NK-92 (cell line): ENCODE measurements at regions not wholly inside any gene's neighbourhood (a gene's known extent, or its start where the extent isn't known, plus 50 kb on each side); places are given as distances from the start of the nearest gene placed in this dataset.
"Not testable (repeated sequence)": the region's sequence is repeated elsewhere in the genome, so short reads cannot be mapped to it uniquely, and the experiment has no call there.

Experiments
- DNase-seq: peaks from one replicate; lab custom pipeline; 2025; ENCODE audit not compliant: unreplicated experiment; lab: John Stamatoyannopoulos, UW

DNA sequence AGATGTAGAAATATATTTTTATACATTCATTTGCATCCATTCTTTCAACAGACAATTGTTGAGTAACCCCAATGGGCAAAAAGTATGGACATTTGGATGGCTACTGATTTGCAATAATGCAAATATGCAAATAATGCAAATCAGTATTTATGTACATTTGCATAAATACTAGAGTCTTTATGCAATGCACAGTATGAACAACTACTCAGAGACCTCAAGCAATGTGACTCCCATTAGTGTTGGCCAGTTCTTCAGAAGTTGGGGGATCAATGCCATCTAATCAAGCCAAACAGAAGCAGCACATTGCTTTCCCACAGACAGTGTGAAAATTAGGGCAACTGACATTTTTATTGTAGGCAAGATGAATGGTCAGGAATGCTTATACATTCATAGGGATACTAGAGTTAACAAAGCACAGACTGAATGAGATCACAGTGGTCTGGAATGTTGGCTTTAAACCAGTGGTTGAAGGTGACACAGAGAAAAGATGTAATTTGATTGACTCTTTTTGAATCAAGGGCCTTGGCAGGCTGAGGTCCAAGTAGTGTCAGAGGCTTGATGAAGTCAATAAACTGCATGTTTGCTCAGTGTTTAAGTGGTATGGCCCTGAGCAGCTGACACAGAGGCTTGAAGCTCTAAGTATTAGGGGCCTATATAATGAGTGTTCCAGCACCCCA lies 256.6 kb downstream of the CTH start:
- DNase-seq: no peak

DNA sequence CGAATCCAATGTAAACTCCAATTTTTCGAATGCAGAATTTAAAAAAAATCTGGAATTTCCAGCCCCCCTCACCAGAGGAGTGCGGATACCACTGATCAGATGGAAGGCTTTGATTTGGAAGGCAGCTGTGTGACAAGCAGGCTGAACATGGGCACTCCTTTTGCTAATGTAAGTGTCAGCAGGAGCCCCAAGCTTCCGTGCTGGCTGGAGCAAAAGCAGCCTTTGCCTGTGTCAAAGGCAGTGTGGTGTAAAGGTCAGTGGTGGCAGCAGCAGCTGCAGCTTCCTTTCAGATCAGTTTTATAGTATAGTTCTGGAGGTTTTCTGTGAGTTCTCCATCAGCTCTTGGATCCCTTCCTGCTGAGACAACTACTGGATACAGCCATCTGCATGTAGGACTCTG lies 259.9 kb downstream of the CTH start:
- DNase-seq: no peak

DNA sequence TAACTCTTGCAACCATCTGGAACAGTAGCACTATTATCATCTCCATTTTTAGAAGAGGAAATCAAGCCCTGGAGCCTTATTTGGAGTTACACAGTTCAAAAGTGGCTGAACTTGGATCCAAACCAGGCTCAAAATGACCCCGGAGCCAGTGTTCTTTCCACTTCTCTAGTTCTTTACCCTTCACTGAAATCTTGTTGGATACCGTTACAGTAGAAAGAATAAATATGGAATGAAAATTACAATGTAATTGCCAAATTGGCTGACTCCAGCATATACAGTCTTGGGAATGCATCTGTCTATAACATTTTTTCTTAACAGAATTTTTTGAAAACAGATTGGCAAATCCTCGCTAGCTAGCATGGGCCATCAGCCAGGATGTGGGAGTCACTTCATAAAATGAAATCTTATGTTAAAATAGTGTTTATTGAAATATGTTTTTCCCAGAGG lies 261.4 kb downstream of the CTH start:
- no peak for DNase-seq

- DNase-seq: no peak
Measured at GRCh38 chr1:70674941-70675685, 264.0 kb downstream of the CTH start.

DNA sequence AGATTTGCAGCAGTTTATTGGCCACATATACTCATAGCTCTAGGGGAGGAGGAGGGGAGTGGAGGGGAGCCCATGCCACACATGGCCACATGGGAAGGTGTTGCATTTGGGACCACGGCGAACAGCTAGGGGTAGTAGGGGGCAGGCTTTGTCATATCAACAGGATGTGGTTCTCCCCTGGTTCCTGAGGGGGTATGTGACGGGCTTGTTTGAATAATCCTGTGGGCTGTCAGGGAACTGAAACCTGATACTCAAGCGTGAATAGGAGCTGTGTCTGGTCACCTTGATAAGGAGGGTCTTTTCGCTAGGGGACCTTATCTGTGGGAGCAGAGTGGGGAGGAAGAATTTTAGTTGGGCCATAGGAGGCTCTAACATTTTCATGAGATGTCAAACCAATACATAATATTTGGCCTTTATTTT lies 264.7 kb downstream of the CTH start:
- no peak for DNase-seq

DNA sequence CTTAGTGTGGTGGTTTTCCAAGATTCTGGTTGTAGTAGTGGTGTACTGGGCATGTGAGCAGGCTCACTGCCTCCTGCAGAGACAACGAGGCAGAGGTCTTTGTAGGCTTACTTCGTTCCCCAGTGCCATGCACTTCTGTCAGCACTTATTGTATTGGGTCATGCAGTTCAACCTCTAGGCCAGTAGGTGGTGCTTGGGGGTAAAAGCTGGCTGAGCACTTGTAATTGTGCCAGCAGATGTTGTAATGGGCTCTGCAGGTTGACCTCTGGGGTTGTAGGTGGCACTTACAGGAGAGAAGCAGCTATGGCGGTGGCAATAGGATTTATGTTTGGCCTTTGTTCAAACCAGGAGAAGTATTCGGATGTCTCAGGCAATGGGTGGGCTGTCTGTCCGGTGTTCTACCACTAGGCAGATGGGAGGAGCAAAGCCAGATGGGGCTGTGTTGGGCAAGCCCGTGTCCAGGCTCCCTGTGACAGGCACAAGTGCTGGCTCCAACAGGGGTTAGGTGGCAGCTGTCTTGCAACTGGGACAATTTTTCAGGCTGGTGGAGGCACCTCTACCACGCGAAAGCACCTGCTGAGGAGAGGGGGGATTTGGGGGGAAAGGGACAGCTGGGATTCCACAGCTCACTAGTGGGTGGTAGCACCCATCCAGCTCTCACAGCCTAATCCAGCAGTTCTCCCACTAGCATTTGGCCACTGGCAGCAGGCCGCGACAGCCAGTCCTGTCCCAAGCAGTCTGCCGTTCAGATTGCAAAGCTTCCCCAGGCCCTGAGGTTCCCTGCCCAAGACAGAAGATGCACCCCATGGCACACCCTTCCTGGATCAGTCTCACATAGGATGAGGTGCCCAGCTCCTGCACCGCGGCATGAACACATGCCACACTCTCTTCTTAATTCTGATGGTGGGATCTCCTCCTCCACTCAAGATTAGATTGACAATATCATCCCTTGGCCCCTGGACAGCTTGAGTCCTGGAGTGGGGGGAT lies 274.5 kb downstream of the CTH start:
- DNase-seq: no peak

DNA sequence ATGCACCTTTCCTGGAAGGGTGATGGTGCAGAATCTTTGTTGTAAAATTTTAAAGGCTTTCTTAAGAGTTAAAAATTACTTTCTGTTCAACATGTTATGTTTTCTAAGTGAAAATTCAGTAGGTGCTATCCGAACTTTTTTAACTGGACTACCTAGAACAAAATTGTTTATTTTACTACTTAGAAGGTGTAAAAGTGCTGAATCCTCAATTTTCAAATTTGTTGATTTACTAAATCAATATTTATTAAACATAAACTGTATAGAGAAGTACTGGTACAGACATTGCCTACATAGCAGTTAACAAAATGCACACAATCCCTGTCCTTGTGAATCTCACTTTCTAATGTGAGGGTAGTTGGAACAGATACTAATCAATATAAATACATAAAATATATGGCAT lies 277.5 kb downstream of the CTH start:
- DNase-seq: no peak

- DNase-seq: no peak
Measured at GRCh38 chr1:70706381-70707037, 295.4 kb downstream of the CTH start.

- no peak for DNase-seq
Measured at GRCh38 chr1:70707214-70707613, 296.1 kb downstream of the CTH start.

DNA sequence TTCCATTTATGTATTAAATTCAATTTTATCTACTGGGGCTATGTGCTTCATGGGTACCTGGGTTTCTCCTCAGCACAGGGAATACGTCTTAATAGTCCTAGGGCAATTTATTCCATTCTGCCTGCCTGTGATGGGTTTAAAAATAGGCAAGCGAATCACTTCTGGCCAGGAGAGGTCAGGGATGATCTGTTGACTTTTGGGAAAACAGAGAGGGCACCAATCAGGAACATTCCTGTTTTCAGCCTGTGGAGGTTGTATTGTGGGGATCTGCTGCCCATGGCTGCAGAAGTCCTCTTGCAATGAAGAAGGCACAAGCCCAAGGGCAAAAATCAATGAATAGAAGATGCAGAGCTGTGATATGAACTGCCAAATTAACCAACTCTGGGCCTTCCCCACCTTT lies 303.1 kb downstream of the CTH start:
- DNase-seq: no peak

DNA sequence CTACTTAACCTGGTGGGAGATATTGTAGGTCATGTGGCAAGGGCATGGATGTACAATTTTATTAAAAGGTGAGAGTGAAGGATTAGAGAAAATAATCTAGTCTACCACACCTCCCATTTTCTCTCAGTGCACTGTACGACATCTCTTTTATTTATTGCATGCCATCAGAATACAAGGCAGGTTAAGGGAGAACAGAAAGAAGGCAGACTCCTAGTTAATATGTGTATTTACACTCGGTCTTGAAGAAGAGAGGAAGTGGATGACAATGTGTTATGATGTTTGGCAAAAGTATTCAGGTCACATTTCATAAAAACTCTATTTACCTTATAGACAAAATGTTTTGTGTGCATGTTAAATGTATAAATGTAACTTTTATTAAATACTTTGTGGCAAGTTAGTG lies 306.1 kb downstream of the CTH start:
- no peak for DNase-seq

DNA sequence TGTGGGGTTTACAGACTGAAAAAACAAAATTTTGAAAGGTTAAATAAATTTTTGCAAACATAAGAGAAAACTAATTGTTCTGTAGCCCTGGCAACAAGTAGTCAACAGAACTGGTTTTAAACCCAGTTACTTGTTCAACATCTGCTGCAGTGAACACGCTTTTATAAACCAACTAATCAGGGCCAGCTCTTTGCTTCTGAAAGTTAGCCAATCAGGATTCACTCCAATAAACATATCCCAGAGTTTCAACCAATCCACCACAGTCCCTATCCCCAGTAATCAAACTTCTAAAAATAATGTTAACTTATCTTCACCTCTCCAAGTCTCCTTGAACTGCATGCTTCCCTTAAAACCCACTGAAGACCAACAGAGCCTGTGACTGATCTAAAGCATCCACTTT lies 306.6 kb downstream of the CTH start:
- no peak for DNase-seq

DNA sequence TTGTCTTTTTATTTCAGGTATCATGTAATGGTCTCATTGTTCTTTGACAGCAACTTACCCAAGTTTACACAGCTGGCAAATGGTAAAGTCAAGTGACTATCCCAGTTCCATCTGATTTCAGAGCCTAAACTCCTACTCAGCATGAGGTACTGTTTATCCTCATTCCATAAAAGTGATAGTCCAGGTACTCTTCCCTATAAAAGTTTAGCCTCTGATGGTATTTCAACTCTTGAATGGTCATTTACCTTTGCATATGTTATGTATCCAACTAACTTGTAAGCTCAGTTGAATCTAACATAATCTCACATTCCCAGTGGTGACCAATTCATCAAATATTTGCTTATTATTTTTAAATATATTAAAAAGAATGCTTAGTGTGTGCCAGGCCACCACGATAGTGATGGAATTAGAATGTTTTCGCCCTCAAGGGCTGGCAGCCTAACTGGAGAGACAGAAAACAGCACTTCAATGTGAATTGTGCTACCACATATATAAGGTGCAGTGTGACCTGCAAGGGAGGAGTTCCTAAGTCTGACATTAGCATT lies 307.1 kb downstream of the CTH start:
- DNase-seq: no peak

DNA sequence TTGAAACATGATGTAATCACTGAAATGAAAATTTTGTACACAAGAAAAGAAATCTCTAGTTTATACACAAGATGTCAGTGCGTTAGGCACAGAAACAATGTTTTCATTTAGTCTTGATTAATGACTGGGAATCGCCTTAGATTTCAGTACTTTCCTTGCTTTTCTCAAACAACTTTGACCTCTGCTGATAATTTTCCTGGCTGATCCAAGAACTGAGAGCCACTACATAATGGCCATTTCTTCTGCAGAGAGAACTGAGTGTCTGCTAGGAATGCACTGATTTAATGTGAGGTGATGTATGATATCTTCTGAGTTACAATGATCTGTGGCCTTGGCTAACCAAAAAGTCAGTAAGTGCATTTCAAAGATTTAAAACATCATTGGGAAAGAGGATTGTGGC lies 308.1 kb downstream of the CTH start:
- no peak for DNase-seq

DNA sequence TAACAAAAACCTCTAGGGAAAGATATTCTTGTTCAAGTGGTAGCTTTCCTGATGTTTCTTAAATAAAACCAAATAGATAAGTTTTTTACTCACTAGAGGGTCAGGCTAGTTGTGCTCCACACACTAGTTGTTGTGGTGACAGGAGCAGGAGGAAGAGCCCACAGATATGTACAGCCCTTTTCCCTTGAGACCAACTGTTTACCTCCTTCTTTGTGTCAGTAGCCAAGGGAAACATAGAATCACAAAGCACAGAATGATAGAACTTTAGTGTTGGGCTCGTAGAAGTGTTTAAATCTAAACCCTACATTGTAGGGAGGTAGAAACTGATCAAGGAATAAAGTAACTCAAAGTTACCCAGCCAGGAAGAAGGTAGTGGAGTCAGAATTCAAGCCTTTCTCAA lies 309.0 kb downstream of the CTH start:
- no peak for DNase-seq

- DNase-seq: no peak
Measured at GRCh38 chr1:70720521-70720920, 309.5 kb downstream of the CTH start.

DNA sequence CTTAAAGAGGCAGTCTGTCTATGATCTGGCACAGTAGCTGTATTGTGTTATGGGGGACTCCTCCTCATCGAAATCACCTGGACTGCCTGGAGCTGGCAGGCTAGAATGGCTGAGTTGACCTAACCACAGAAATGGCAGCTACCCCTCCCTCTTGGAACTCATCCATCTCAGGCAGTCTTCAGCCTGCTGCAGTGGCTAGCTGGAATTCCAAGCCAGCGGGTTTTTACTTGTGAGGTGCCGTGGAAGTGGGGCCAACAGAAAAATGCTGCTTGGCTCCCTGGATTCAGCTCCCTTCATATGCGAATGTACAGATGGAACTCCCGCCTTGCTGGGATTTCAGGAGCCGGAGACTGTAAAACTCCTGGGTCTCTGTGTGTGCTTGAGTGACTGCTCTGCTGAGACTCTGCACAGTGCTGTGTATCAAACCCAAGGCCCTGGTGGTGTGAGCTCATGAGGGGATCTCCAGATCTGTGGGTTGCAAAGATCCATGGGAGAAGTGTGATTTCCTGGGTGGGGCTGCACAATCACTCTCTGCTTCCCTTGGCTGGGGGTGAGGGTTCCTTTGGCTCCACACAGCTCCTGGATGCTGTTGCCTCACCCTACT lies 316.9 kb downstream of the CTH start:
- DNase-seq: no peak

DNA sequence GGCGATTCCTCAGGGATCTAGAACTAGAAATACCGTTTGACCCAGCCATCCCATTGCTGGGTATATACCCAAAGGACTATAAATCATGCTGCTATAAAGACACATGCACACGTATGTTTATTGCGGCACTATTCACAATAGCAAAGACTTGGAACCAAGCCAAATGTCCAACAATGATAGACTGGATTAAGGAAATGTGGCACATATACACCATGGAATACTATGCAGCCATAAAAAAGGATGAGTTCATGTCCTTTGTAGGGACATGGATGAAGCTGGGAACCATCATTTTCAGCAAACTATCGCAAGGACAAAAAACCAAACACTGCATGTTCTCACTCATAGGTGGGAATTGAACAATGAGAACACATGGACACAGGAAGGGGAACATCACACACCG lies 311.1 kb downstream of the PTGER3 start:
- DNase-seq: not testable (repeated sequence)

GRCh38 chr1:70737125-70737524 lies 310.5 kb downstream of the PTGER3 start:
- no peak for DNase-seq

- no peak for DNase-seq
Measured at GRCh38 chr1:70738624-70739023, 309.0 kb downstream of the PTGER3 start.
